Colonic mucosa (tissue), 4 donors: ENCODE measurements at regions not wholly inside any gene's neighbourhood (a gene's known extent, or its start where the extent isn't known, plus 50 kb on each side); places are given as distances from the start of the nearest gene placed in this dataset.
A peak's percentile ranks its signal among the peaks of the same experiment; 100 is the strongest.

Experiments
- DNase-seq: peaks from one replicate; pipeline ENCODE4 v3.0.0-alpha.2; 2020
- H3K27ac ChIP-seq: fragments of 200-600 bp; one replicate; pipeline ENCODE4 v1.8.0; 2021
- H3K27me3 ChIP-seq: fragments of 200-600 bp; one replicate; pipeline ENCODE4 v1.8.0; 2021
- H3K36me3 ChIP-seq: fragments of 200-600 bp; one replicate; pipeline ENCODE4 v1.8.0; 2021
- H3K4me1 ChIP-seq: fragments of 200-600 bp; one replicate; pipeline ENCODE4 v1.8.0; 2021; ENCODE audit warnings: mild to moderate bottlenecking
- H3K4me3 ChIP-seq: fragments of 200-600 bp; one replicate; pipeline ENCODE4 v1.8.0; 2021
- H3K9ac ChIP-seq, 2 donors: one replicate each; pipeline ENCODE4 v1.7.0; 2013; ENCODE audit warnings: control low read depth in 2 of 2, low read depth in 2 of 2, low read length in 2 of 2
- H3K9me3 ChIP-seq: fragments of 200-600 bp; one replicate; pipeline ENCODE4 v1.8.0; 2021
- CTCF ChIP-seq: fragments of 200-600 bp; IDR thresholded peaks from one replicate; pipeline ENCODE4 v1.8.0; 2022; ENCODE audit warnings: antibody characterized with exemption, mild to moderate bottlenecking
- intact Hi-C: fragments of 100-400 bp; cut with DNase I; formaldehyde crosslinking; loops from one replicate; pipeline ENCODE4 v1.14.1; 2022
- donor health status: healthy.
- donor health status: DM: no; HTN: no; CAD: no.
- donor health status: DM: no; HTN: no; CAD: no.

- Histone ChIP-seq H3K4me1 (no peaks in the 10 kb centered on the region), H3K9me3 (no peaks in the 10 kb centered on the region), H3K9ac (no peak overlapping the region), H3K27ac (no peak overlapping the region), H3K36me3 (no peaks in the 10 kb centered on the region), H3K27me3 (no peaks in the 10 kb centered on the region), H3K4me3 (no peak overlapping the region)
- DNase-seq = no peak
- no peak for TF ChIP-seq CTCF
- intact Hi-C loops = loop anchor here (5.0 kb wide), 1 partner anchor 241 kb away; no protein-coding TSS in a partner anchor
Observed at GRCh38 chr1:5748286-5749225, 243.7 kb downstream of the NPHP4 start.

- H3K27ac ChIP-seq = no peak overlapping the region
- H3K9ac ChIP-seq = no peak overlapping the region
- DNase-seq = no peak
- H3K9me3 ChIP-seq = no peaks in the 10 kb centered on the region
- H3K27me3 ChIP-seq = no peaks in the 10 kb centered on the region
- no peaks in the 10 kb centered on the region for H3K36me3 ChIP-seq
- TF ChIP-seq CTCF = no peak
- H3K4me3 ChIP-seq = no peak overlapping the region
- intact Hi-C loops = loop anchor here (5.0 kb wide), 1 partner anchor 240 kb away; no protein-coding TSS in a partner anchor
- H3K4me1 ChIP-seq = no peaks in the 10 kb centered on the region
Observed at GRCh38 chr1:5747426-5748285, 244.6 kb downstream of the NPHP4 start.

- Histone ChIP-seq H3K9me3 (no peaks in the 10 kb centered on the region), H3K36me3 (no peaks in the 10 kb centered on the region), H3K9ac (no peak overlapping the region), H3K27ac (no peak overlapping the region), H3K4me3 (no peak overlapping the region), H3K4me1 (no peaks in the 10 kb centered on the region), H3K27me3 (no peaks in the 10 kb centered on the region)
- intact Hi-C loops = loop anchor here (5.0 kb wide), 1 partner anchor 240 kb away; no protein-coding TSS in a partner anchor
- TF ChIP-seq CTCF = no peak
- DNase-seq = no peak
Observed at GRCh38 chr1:5746611-5747425, 245.4 kb downstream of the NPHP4 start.

GRCh38 chr1:5745800-5746610, 246.2 kb downstream of the NPHP4 start:
- no peak overlapping the region for H3K4me3 ChIP-seq
- DNase-seq = peak; percentile 47
- H3K9ac ChIP-seq = no peak overlapping the region
- intact Hi-C loops = loop anchor here (2.0 to 5.0 kb wide), 2 partner anchors 109 to 239 kb away; no protein-coding TSS in a partner anchor
- peak; percentile 94 for TF ChIP-seq CTCF
- H3K36me3 ChIP-seq = no peaks in the 10 kb centered on the region
- H3K27me3 ChIP-seq = no peaks in the 10 kb centered on the region
- H3K27ac ChIP-seq = no peak overlapping the region
- H3K9me3 ChIP-seq = no peaks in the 10 kb centered on the region
- H3K4me1 ChIP-seq = no peaks in the 10 kb centered on the region
